Mucosa of descending colon (tissue), 3 donors: ENCODE measurements at regions not wholly inside any gene's neighbourhood (a gene's known extent, or its start where the extent isn't known, plus 50 kb on each side); places are given as distances from the start of the nearest gene placed in this dataset.
"Not testable (repeated sequence)": the region's sequence is repeated elsewhere in the genome, so short reads cannot be mapped to it uniquely, and the experiment has no call there.

Source experiments
- ATAC-seq: fragments of 200-7000 bp; cut with Tn5 transposase; one replicate; pipeline ENCODE4 v1.9.1; 2020; ENCODE audit warnings: mild to moderate bottlenecking, moderate library complexity
- DNase-seq, 3 donors: peaks; one replicate each; pipeline ENCODE4 v3.0.0-alpha.2; 2020
- H3K36me3 ChIP-seq: fragments of 200-600 bp; one replicate; pipeline ENCODE4 v1.8.0; 2021; ENCODE audit warnings: low read depth, mild to moderate bottlenecking
- H3K4me1 ChIP-seq: fragments of 200-600 bp; one replicate; pipeline ENCODE4 v1.8.0; 2021; ENCODE audit warnings: low read depth, mild to moderate bottlenecking
- H3K4me3 ChIP-seq: fragments of 200-600 bp; one replicate; pipeline ENCODE4 v1.8.0; 2021; ENCODE audit warnings: mild to moderate bottlenecking
- H3K9me3 ChIP-seq: fragments of 200-600 bp; one replicate; pipeline ENCODE4 v1.8.0; 2021; ENCODE audit warnings: mild to moderate bottlenecking
- CTCF ChIP-seq: fragments of 200-600 bp; IDR thresholded peaks from one replicate; pipeline ENCODE4 v1.8.0; 2022; ENCODE audit warnings: antibody characterized with exemption, mild to moderate bottlenecking
- intact Hi-C, 2 donors: fragments of 100-400 bp; cut with DNase I in 1 of 2; cut with micrococcal nuclease in 1 of 2; formaldehyde crosslinking; loops; one replicate each; pipeline versions ENCODE4 v1.11.0 to v1.11.1; 2022; cut with DNase I, micrococcal nuclease
- donor health status: DM: no; HTN: no; CAD: no; lungs with moderate emphysema.
- donor health status: DM: no; HTN: no; CAD: no.
- donor health status: DM: no; HTN: yes; CAD: no.

GRCh38 chrX:734362-734761 lies 103.8 kb downstream of the SHOX start:
- H3K36me3 ChIP-seq = no peaks in the 10 kb centered on the region
- intact Hi-C loops = no loop called here
- H3K4me1 ChIP-seq = no peaks in the 10 kb centered on the region
- ATAC-seq = no peak
- no peak for TF ChIP-seq CTCF
- no peak overlapping the region for H3K4me3 ChIP-seq
- no peak for DNase-seq
- no peaks in the 10 kb centered on the region for H3K9me3 ChIP-seq

GRCh38 chrX:733961-734360 lies 103.4 kb downstream of the SHOX start:
- TF ChIP-seq CTCF = no peak
- Histone ChIP-seq H3K9me3 (no peaks in the 10 kb centered on the region), H3K4me1 (no peaks in the 10 kb centered on the region), H3K36me3 (no peaks in the 10 kb centered on the region), H3K4me3 (no peak overlapping the region)
- DNase-seq (no peak), ATAC-seq (no peak)
- intact Hi-C loops = no loop called here

GRCh38 chrX:729583-730409 lies 99.2 kb downstream of the SHOX start:
- H3K36me3 ChIP-seq = no peaks in the 10 kb centered on the region
- H3K4me3 ChIP-seq = no peak overlapping the region
- ATAC-seq (no peak), DNase-seq (no peak)
- no peak for TF ChIP-seq CTCF
- no peaks in the 10 kb centered on the region for H3K4me1 ChIP-seq
- no peaks in the 10 kb centered on the region for H3K9me3 ChIP-seq
- intact Hi-C loops = no loop called here

- H3K36me3 ChIP-seq, intact Hi-C loops, H3K4me1 ChIP-seq, ATAC-seq, H3K4me3 ChIP-seq, DNase-seq, H3K9me3 ChIP-seq: not testable (repeated sequence)
Observed at GRCh38 chrX:729101-729500, 98.5 kb downstream of the SHOX start.

GRCh38 chrX:728639-729038 lies 98.0 kb downstream of the SHOX start:
- ATAC-seq, DNase-seq: not testable (repeated sequence)

GRCh38 chrX:727738-728621 lies 97.4 kb downstream of the SHOX start:
- Histone ChIP-seq H3K9me3 (peaks cover 12% of the 10 kb centered on the region), H3K4me3 (no peak overlapping the region), H3K4me1 (no peaks in the 10 kb centered on the region), H3K36me3 (no peaks in the 10 kb centered on the region)
- no peak for DNase-seq
- ATAC-seq = no peak
- intact Hi-C loops = no loop called here
- TF ChIP-seq CTCF = no peak

More at GRCh38 chrX:728639-729038, 98.0 kb downstream of the SHOX start:
- intact Hi-C loops, H3K36me3 ChIP-seq, H3K9me3 ChIP-seq, H3K4me1 ChIP-seq, H3K4me3 ChIP-seq: not testable (repeated sequence)
